Muscle of leg (tissue), 3 donors: ENCODE measurements at regions not wholly inside any gene's neighbourhood (a gene's known extent, or its start where the extent isn't known, plus 50 kb on each side); places are given as distances from the start of the nearest gene placed in this dataset.
"Not testable (repeated sequence)": the region's sequence is repeated elsewhere in the genome, so short reads cannot be mapped to it uniquely, and the experiment has no call there.

Source experiments
- DNase-seq: peaks from one replicate; pipeline ENCODE4 v3.0.0; 2013
- H3K27ac ChIP-seq: one replicate; pipeline ENCODE4 v1.5.1; 2013; ENCODE audit warnings: mild to moderate bottlenecking, low read length, control low read depth
- H3K27me3 ChIP-seq: one replicate; pipeline ENCODE4 v1.6.1; 2013; ENCODE audit warnings: low read length; ENCODE audit not compliant: control insufficient read depth, insufficient read depth
- H3K36me3 ChIP-seq: one replicate; pipeline ENCODE4 v1.6.1; 2013; ENCODE audit warnings: low read length; ENCODE audit not compliant: control insufficient read depth, insufficient read depth
- H3K4me1 ChIP-seq: one replicate; pipeline ENCODE4 v1.6.1; 2013; ENCODE audit warnings: low read length; ENCODE audit not compliant: control insufficient read depth, insufficient read depth
- H3K4me3 ChIP-seq: one replicate; pipeline ENCODE4 v1.5.1; 2013; ENCODE audit warnings: low read length, control low read depth
- H3K9me3 ChIP-seq: replicated peaks from 2 replicates; pipeline ENCODE4 v1.6.1; 2013; ENCODE audit warnings: low read depth, low read length; ENCODE audit not compliant: control insufficient read depth
- WGBS: methylation state at CpG from one replicate; pipeline ENCODE4 v1.1.5; 2013; ENCODE audit warnings: missing lambda C conversion rate; ENCODE audit not compliant: insufficient coverage; 5-methylcytosine and 5-hydroxymethylcytosine counted together

DNA sequence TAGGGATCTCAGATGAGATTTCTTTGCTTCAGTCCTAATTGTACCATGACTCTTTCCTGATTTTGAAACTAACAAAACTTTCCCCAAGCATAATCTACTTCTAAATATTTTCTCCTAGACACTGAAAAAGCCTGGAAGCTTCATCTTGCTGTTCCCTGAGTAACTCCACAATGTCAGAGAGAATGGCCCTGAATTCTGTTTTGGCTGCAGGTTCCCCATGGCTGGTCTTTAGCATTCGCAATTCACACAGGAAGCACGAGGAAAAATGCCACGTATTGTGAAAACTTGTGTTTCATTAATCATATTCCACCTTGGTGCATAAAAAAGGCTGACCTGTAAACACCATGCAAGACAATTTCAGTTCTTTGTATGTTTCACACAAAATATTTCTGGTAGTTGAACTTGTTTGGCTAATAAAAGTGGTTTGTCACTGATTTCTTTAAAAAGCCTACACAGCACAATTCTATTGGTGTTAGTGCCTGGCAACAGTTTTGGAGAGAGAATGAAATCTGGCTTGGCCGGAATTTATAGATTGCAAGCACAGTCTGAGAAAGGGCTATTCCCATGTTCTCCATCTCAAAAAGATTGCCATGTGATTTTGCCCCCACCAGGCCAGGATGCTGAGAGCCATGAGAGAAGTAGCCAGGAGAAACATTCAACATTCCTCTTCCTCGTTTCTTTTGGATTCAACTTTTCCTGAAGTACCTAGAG lies 367.1 kb downstream of the NDFIP2 start:
- no peak overlapping the region for H3K27ac ChIP-seq
- no peaks in the 10 kb centered on the region for H3K4me1 ChIP-seq
- no peaks in the 10 kb centered on the region for H3K9me3 ChIP-seq
- WGBS, result 80% methylated on average over 1 of the region's 5 CpGs
- no peaks in the 10 kb centered on the region for H3K27me3 ChIP-seq
- no peaks in the 10 kb centered on the region for H3K36me3 ChIP-seq
- no peak overlapping the region for H3K4me3 ChIP-seq
- no peak for DNase-seq

DNA sequence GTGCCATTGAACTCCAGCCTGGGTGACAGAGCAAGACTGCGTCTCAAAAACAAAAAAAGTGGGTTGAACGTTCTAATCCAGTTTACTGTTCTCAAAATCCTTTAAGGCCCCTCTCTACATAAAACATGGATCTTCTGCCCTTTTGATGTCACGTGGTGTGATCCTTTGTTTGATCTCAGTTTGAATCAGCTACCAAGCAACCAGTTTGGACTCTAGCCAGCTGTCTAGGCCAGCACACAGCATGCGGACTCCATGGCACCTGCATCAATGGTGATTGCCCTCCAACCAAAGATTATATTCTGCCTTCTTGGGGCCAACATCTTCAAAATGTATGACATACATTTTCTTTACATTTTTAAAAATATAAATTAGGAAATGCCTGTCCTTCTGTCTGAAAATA lies 365.4 kb downstream of the NDFIP2 start:
- no peaks in the 10 kb centered on the region for H3K9me3 ChIP-seq
- H3K27me3 ChIP-seq, result no peaks in the 10 kb centered on the region
- H3K4me3 ChIP-seq, result no peak overlapping the region
- DNase-seq, result no peak
- no peak overlapping the region for H3K27ac ChIP-seq
- no peaks in the 10 kb centered on the region for H3K4me1 ChIP-seq
- WGBS, result 75% methylated on average over 3 of the region's 4 CpGs
- no peaks in the 10 kb centered on the region for H3K36me3 ChIP-seq

- DNase-seq, result no peak
- peaks cover 3% of the 10 kb centered on the region for H3K4me1 ChIP-seq
- peaks cover 7% of the 10 kb centered on the region for H3K9me3 ChIP-seq
- no CpG with 5 or more reads among the region's 3 CpGs for WGBS
- no peak overlapping the region for H3K27ac ChIP-seq
- H3K4me3 ChIP-seq, result no peak overlapping the region
- no peaks in the 10 kb centered on the region for H3K27me3 ChIP-seq
- H3K36me3 ChIP-seq, result no peaks in the 10 kb centered on the region
These were observed 356.9 kb downstream of the NDFIP2 start for GRCh38 chr13:79837741-79838450.

GRCh38 chr13:79836121-79836520 lies 355.2 kb downstream of the NDFIP2 start:
- DNase-seq, H3K27ac ChIP-seq, H3K27me3 ChIP-seq, H3K36me3 ChIP-seq, H3K4me3 ChIP-seq, H3K9me3 ChIP-seq, H3K4me1 ChIP-seq: not testable (repeated sequence)
- WGBS, result no CpG with 5 or more reads among the region's 2 CpGs

DNA sequence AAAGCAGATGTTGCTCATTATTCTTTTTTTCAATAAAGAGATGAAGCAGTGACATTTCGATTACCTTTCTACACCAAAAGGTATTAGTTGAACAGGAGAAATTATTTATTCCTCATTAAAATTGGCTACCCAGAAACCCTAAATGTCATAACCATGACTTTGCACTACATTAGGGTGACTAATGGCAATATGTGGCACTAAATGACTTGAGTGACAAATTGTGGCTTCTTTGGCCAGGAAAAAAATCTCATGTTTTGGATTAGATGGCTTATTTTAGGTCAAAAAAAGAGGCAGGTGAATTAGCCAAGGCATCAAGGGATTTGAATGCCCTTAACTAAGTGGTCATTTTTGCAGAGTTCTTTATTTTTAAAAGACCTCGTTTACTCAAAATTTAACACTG lies 353.9 kb downstream of the NDFIP2 start:
- Histone ChIP-seq H3K9me3 (peaks cover 7% of the 10 kb centered on the region), H3K4me1 (peaks cover 3% of the 10 kb centered on the region), H3K36me3 (no peaks in the 10 kb centered on the region), H3K4me3 (no peak overlapping the region), H3K27ac (peak overlapping the region; percentile 50), H3K27me3 (no peaks in the 10 kb centered on the region)
- DNase-seq, result no peak
- WGBS, result no CpG with 5 or more reads among the region's 2 CpGs

- H3K27ac ChIP-seq, result peak overlapping the region; percentile 50
- no peak overlapping the region for H3K4me3 ChIP-seq
- peaks cover 3% of the 10 kb centered on the region for H3K9me3 ChIP-seq
- no CpG with 5 or more reads among the region's 1 CpG for WGBS
- DNase-seq, result peak; percentile 94
- H3K27me3 ChIP-seq, result no peaks in the 10 kb centered on the region
- peaks cover 3% of the 10 kb centered on the region for H3K4me1 ChIP-seq
- H3K36me3 ChIP-seq, result no peaks in the 10 kb centered on the region
These were observed 353.0 kb downstream of the NDFIP2 start for GRCh38 chr13:79833991-79834390.

DNA sequence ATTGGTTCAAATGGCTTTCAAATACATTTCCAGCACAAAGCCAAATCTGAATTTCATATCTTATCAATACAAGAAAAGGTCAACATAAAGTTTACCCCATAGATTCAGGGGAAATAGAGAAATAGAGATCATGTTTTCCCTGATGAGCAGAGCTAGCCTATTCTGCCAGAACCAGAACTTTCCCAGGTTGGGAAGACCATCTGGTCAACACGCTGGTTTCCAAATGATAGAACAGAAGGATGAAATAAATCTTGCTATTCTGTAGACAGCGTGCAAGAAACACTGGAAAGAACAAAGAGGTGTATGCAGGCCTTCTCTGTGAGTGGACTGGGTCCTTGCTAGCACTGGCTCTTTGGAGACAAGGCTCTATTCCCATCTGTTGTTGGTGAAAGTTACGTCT lies 350.6 kb downstream of the NDFIP2 start:
- H3K4me1 ChIP-seq, result peaks cover 3% of the 10 kb centered on the region
- 94% methylated on average over 2 of the region's 3 CpGs for WGBS
- H3K9me3 ChIP-seq, result no peaks in the 10 kb centered on the region
- H3K4me3 ChIP-seq, result no peak overlapping the region
- no peak overlapping the region for H3K27ac ChIP-seq
- DNase-seq, result no peak
- no peaks in the 10 kb centered on the region for H3K36me3 ChIP-seq
- no peaks in the 10 kb centered on the region for H3K27me3 ChIP-seq

- H3K27me3 ChIP-seq, result no peaks in the 10 kb centered on the region
- no peak for DNase-seq
- no peak overlapping the region for H3K27ac ChIP-seq
- no peaks in the 10 kb centered on the region for H3K36me3 ChIP-seq
- no peaks in the 10 kb centered on the region for H3K9me3 ChIP-seq
- WGBS, result no CpG with 5 or more reads among the region's 3 CpGs
- peaks cover 3% of the 10 kb centered on the region for H3K4me1 ChIP-seq
- no peak overlapping the region for H3K4me3 ChIP-seq
These were observed 350.0 kb downstream of the NDFIP2 start for GRCh38 chr13:79830945-79831344.

- no peak overlapping the region for H3K4me3 ChIP-seq
- no peak for DNase-seq
- no peak overlapping the region for H3K27ac ChIP-seq
- H3K27me3 ChIP-seq, result no peaks in the 10 kb centered on the region
- H3K4me1 ChIP-seq, result peaks cover 3% of the 10 kb centered on the region
- H3K9me3 ChIP-seq, result no peaks in the 10 kb centered on the region
- WGBS, result 22% methylated on average over 1 of the region's 2 CpGs
- H3K36me3 ChIP-seq, result no peaks in the 10 kb centered on the region
These were observed 349.5 kb downstream of the NDFIP2 start for GRCh38 chr13:79830426-79830825.

GRCh38 chr13:79829880-79830279 lies 348.9 kb downstream of the NDFIP2 start:
- Histone ChIP-seq H3K27me3 (no peaks in the 10 kb centered on the region), H3K27ac (no peak overlapping the region), H3K9me3 (no peaks in the 10 kb centered on the region), H3K36me3 (no peaks in the 10 kb centered on the region), H3K4me1 (peaks cover 3% of the 10 kb centered on the region), H3K4me3 (no peak overlapping the region)
- WGBS, result no CpG with 5 or more reads among the region's 2 CpGs
- no peak for DNase-seq
